GM12891 (cell line): ENCODE measurements at regions not wholly inside any gene's neighbourhood (a gene's known extent, or its start where the extent isn't known, plus 50 kb on each side); places are given as distances from the start of the nearest gene placed in this dataset.

Experiments
- DNase-seq: peaks from one replicate; pipeline ENCODE4 v3.0.0; 2011; ENCODE audit warnings: low spot score; ENCODE audit not compliant: insufficient read length
- FAIRE-seq: peaks from 2 replicates; lab custom pipeline; 2011; peaks lifted over from hg19 to GRCh38; lab: Jason Lieb, UNC
- PAX5 ChIP-seq: IDR thresholded peaks from 2 replicates; pipeline ENCODE4 v1.6.1; 2011; ENCODE audit warnings: low read length, moderate library complexity, mild to moderate bottlenecking; ENCODE audit not compliant: insufficient read depth, severe bottlenecking
- POLR2A ChIP-seq: IDR thresholded peaks from 2 replicates; pipeline ENCODE4 v1.6.1; 2011; ENCODE audit warnings: low read depth, low read length, control low read depth
- POLR2AphosphoS5 ChIP-seq: IDR thresholded peaks from 2 replicates; pipeline ENCODE4 v1.6.1; 2011; ENCODE audit warnings: low read depth, low read length, control low read depth
- POU2F2 ChIP-seq: IDR thresholded peaks from 2 replicates; pipeline ENCODE4 v1.6.1; 2011; ENCODE audit warnings: low read depth, mild to moderate bottlenecking, control low read depth, low read length, moderate library complexity
- SPI1 ChIP-seq: IDR thresholded peaks from 2 replicates; pipeline ENCODE4 v1.6.1; 2011; ENCODE audit warnings: low read depth, low read length, control low read depth
- TAF1 ChIP-seq: IDR thresholded peaks from 2 replicates; pipeline ENCODE4 v1.6.1; 2011; ENCODE audit warnings: low read depth, low read length, control low read depth

GRCh38 chr6:9581155-9581554 is 833.7 kb downstream of the TFAP2A start:
- DNase-seq (no peak), FAIRE-seq (no peak)
- TF ChIP-seq PAX5 (no peak), POLR2A (no peak), TAF1 (no peak), SPI1 (no peak), POU2F2 (no peak), POLR2AphosphoS5 (no peak)

- DNase-seq, result no peak
- no peak for FAIRE-seq
These were observed 838.4 kb downstream of the TFAP2A start for GRCh38 chr6:9576521-9576920.

GRCh38 chr6:9566096-9566495 is 848.8 kb downstream of the TFAP2A start:
- no peak for TF ChIP-seq POLR2AphosphoS5
- no peak for TF ChIP-seq SPI1
- no peak for TF ChIP-seq PAX5
- no peak for TF ChIP-seq POLR2A
- TF ChIP-seq TAF1, result no peak
- TF ChIP-seq POU2F2, result no peak
- FAIRE-seq, result no peak
- DNase-seq, result no peak

More at GRCh38 chr6:9576521-9576920, 838.4 kb downstream of the TFAP2A start:
- TF ChIP-seq TAF1, result no peak

- no peak for FAIRE-seq
- TF ChIP-seq TAF1 (no peak), POU2F2 (no peak), SPI1 (no peak)
- DNase-seq, result no peak
These were observed 850.9 kb downstream of the TFAP2A start for GRCh38 chr6:9564021-9564420.

- DNase-seq (no peak), FAIRE-seq (no peak)
These were observed 851.3 kb downstream of the TFAP2A start for GRCh38 chr6:9563568-9563967.

GRCh38 chr6:9554806-9555205 is 860.1 kb downstream of the TFAP2A start:
- DNase-seq (no peak), FAIRE-seq (no peak)
- TF ChIP-seq POLR2A (no peak), POLR2AphosphoS5 (no peak), PAX5 (no peak), POU2F2 (no peak), SPI1 (no peak), TAF1 (no peak)

More at GRCh38 chr6:9563568-9563967, 851.3 kb downstream of the TFAP2A start:
- TF ChIP-seq POLR2AphosphoS5, result no peak
- no peak for TF ChIP-seq TAF1
- TF ChIP-seq SPI1, result no peak
- no peak for TF ChIP-seq POLR2A
- no peak for TF ChIP-seq PAX5
- TF ChIP-seq POU2F2, result no peak

- FAIRE-seq (no peak), DNase-seq (no peak)
- no peak for TF ChIP-seq SPI1
- TF ChIP-seq POU2F2, result no peak
- no peak for TF ChIP-seq PAX5
- TF ChIP-seq TAF1, result no peak
- TF ChIP-seq POLR2A, result no peak
These were observed 860.6 kb downstream of the TFAP2A start for GRCh38 chr6:9554323-9554722.

- DNase-seq (no peak), FAIRE-seq (no peak)
- TF ChIP-seq TAF1, result no peak
These were observed 861.9 kb downstream of the TFAP2A start for GRCh38 chr6:9553002-9553401.

GRCh38 chr6:9543649-9544048 is 871.2 kb downstream of the TFAP2A start:
- no peak for DNase-seq
- no peak for TF ChIP-seq POLR2A
- no peak for TF ChIP-seq SPI1

GRCh38 chr6:9540534-9541126 is 874.2 kb downstream of the TFAP2A start:
- TF ChIP-seq SPI1 (no peak), TAF1 (no peak), POU2F2 (no peak), PAX5 (no peak), POLR2A (no peak), POLR2AphosphoS5 (no peak)
- FAIRE-seq, result no peak
- peak; percentile 7 for DNase-seq

More at GRCh38 chr6:9543649-9544048, 871.2 kb downstream of the TFAP2A start:
- FAIRE-seq, result no peak
